Prostate gland (tissue), 2 donors: ENCODE measurements at regions not wholly inside any gene's neighbourhood (a gene's known extent, or its start where the extent isn't known, plus 50 kb on each side); places are given as distances from the start of the nearest gene placed in this dataset.

ENCODE experiments used
- POLR2A ChIP-seq: fragments of 450-650 bp; IDR thresholded peaks from one replicate; pipeline ENCODE4 v1.6.1; 2016; ENCODE audit warnings: antibody characterized with exemption, mild to moderate bottlenecking
- TF ChIP-seq, protein P1 (sequence below), 4 experiments: fragments of 200-600 bp in 2 of 4; fragments of 450-650 bp in 2 of 4; sonication (generic) in 2 of 4; IDR thresholded peaks; 1 replicate in 3 of 4; 2 replicates in 1 of 4; pipeline ENCODE4 v1.5.1; 2016 to 2019; ENCODE audit warnings: antibody characterized with exemption in 4 of 4, mild to moderate bottlenecking in 2 of 4, moderate library complexity in 2 of 4

GRCh38 chr18:24928301-24928878 lies 423.6 kb downstream of the ZNF521 start:
- TF ChIP-seq, protein P1, sequence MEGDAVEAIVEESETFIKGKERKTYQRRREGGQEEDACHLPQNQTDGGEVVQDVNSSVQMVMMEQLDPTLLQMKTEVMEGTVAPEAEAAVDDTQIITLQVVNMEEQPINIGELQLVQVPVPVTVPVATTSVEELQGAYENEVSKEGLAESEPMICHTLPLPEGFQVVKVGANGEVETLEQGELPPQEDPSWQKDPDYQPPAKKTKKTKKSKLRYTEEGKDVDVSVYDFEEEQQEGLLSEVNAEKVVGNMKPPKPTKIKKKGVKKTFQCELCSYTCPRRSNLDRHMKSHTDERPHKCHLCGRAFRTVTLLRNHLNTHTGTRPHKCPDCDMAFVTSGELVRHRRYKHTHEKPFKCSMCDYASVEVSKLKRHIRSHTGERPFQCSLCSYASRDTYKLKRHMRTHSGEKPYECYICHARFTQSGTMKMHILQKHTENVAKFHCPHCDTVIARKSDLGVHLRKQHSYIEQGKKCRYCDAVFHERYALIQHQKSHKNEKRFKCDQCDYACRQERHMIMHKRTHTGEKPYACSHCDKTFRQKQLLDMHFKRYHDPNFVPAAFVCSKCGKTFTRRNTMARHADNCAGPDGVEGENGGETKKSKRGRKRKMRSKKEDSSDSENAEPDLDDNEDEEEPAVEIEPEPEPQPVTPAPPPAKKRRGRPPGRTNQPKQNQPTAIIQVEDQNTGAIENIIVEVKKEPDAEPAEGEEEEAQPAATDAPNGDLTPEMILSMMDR (IDR thresholded peaks at IDR 0.05), result no peak
- no peak for TF ChIP-seq POLR2A
